ENCODE measurements at regions not wholly inside any gene's neighbourhood (a gene's known extent, or its start where the extent isn't known, plus 50 kb on each side); places are given as distances from the start of the nearest gene placed in this dataset.

GRCh38 chr15:45991863-45992262 lies 357.0 kb downstream of the SQOR start:
- TF ChIP-seq POLR2AphosphoS5 (IDR thresholded peaks at IDR 0.05; ENCODE audit: low read depth, low read length) (no peak), POLR2A (IDR thresholded peaks at IDR 0.05; ENCODE audit: low read depth, low read length) (no peak), PAX5 (IDR thresholded peaks at IDR 0.05; ENCODE audit: insufficient read depth, low read length, severe bottlenecking) (no peak), TAF1 (IDR thresholded peaks at IDR 0.05; ENCODE audit: low read depth, low read length) (no peak), SPI1 (IDR thresholded peaks at IDR 0.05; ENCODE audit: low read depth, low read length) (no peak)
